Thyroid gland (tissue), 4 donors: ENCODE measurements at regions not wholly inside any gene's neighbourhood (a gene's known extent, or its start where the extent isn't known, plus 50 kb on each side); places are given as distances from the start of the nearest gene placed in this dataset.

Experiments used
- DNase-seq, 2 donors: peaks; one replicate each; pipeline ENCODE4 v3.0.0-alpha.2; 2019
- H3K27ac ChIP-seq, 3 donors: fragments of 200-600 bp; sonication (generic); 1 replicate in 2 of 3; 2 replicates in 1 of 3; pipeline ENCODE4 v1.5.1; 2016 to 2019; ENCODE audit warnings: mild to moderate bottlenecking in 1 of 3, moderate library complexity in 1 of 3
- H3K27me3 ChIP-seq: fragments of 200-600 bp; sonication (generic); one replicate; pipeline ENCODE4 v1.5.1; 2019
- H3K36me3 ChIP-seq, 2 donors: fragments of 200-600 bp; sonication (generic); one replicate each; pipeline ENCODE4 v1.5.1; 2016 to 2019
- H3K4me1 ChIP-seq, 2 donors: fragments of 200-600 bp; sonication (generic); one replicate each; pipeline ENCODE4 v1.5.1; 2017 to 2019
- H3K4me3 ChIP-seq, 3 donors: fragments of 200-600 bp; sonication (generic); replicated peaks in 1 of 3; 1 replicate in 2 of 3; 2 replicates in 1 of 3; pipeline ENCODE4 v1.5.1; 2016; ENCODE audit warnings: mild to moderate bottlenecking in 1 of 3
- H3K9me3 ChIP-seq: fragments of 200-600 bp; sonication (generic); one replicate; pipeline ENCODE4 v1.5.1; 2017
- CTCF ChIP-seq, 6 experiments: fragments of 200-600 bp in 3 of 6; fragments of 450-650 bp in 3 of 6; sonication (generic) in 3 of 6; IDR thresholded peaks; one replicate each; pipeline ENCODE4 v1.5.1; 2016 to 2019; ENCODE audit warnings: antibody characterized with exemption in 6 of 6, mild to moderate bottlenecking in 2 of 6, inconsistent platforms in 1 of 6, moderate library complexity in 1 of 6
- POLR2A ChIP-seq, 2 donors: fragments of 450-650 bp; IDR thresholded peaks; one replicate each; pipeline ENCODE4 v1.6.1; 2017; ENCODE audit warnings: antibody characterized with exemption in 2 of 2, mild to moderate bottlenecking in 2 of 2, moderate library complexity in 1 of 2
- WGBS, 2 donors: methylation state at CpG; one replicate each; pipeline ENCODE4 v1.1.5; 2017; 5-methylcytosine and 5-hydroxymethylcytosine counted together
- intact Hi-C: fragments of 100-400 bp; cut with DNase I; formaldehyde crosslinking; loops from one replicate; pipeline ENCODE4 v1.15.1; 2023

GRCh38 chr4:30330894-30331652, 389.1 kb upstream of the PCDH7 start:
- Histone ChIP-seq H3K36me3 (no peaks in the 10 kb centered on the region), H3K9me3 (no peaks in the 10 kb centered on the region), H3K27ac (no peak overlapping the region), H3K27me3 (no peaks in the 10 kb centered on the region), H3K4me3 (no peak overlapping the region), H3K4me1 (no peaks in the 10 kb centered on the region)
- DNase-seq: no peak
- intact Hi-C loops: no loop called here
- TF ChIP-seq CTCF (IDR thresholded peaks at IDR 0.05) (no peak), POLR2A (IDR thresholded peaks at IDR 0.05) (no peak)
- WGBS, 2 donors: 88 to 94% methylated on average over 5 to 6 of the region's 6 CpGs

- 52 to 58% methylated on average over 1 of the region's 1 CpG for WGBS, 2 donors
- intact Hi-C loops: no loop called here
Measured at GRCh38 chr4:30341731-30342130, 378.4 kb upstream of the PCDH7 start.

DNA sequence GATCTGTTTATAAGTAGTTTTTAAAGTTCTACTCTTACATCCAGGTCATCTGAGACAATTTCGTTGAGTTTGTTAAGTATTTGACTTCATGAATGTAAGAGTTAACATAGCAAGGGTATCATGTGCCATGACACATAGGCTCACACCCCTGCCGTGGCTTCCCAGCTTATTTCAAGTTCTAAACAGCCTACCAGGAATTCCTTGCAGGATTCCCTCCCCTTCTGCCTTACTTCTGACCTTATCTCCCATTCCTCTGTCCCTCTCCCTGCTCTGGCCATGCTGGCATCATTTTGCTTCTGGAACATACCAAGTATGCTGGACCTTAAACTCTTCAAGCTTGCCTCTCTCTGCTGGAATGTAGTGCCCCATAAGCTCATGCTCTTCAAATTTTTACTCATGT, 369.9 kb upstream of the PCDH7 start:
- no peak overlapping the region for H3K27ac ChIP-seq
- TF ChIP-seq CTCF (IDR thresholded peaks at IDR 0.05): no peak
- TF ChIP-seq POLR2A (IDR thresholded peaks at IDR 0.05): no peak
- WGBS, 2 donors: 57 to 64% methylated on average over 2 of the region's 2 CpGs
- H3K4me1 ChIP-seq: no peaks in the 10 kb centered on the region
- no peaks in the 10 kb centered on the region for H3K9me3 ChIP-seq
- H3K36me3 ChIP-seq: no peaks in the 10 kb centered on the region
- intact Hi-C loops: no loop called here
- no peak overlapping the region for H3K4me3 ChIP-seq
- no peak for DNase-seq
- no peaks in the 10 kb centered on the region for H3K27me3 ChIP-seq

More at GRCh38 chr4:30341731-30342130, 378.4 kb upstream of the PCDH7 start:
- no peak for TF ChIP-seq CTCF (IDR thresholded peaks at IDR 0.05)
- no peak for TF ChIP-seq POLR2A (IDR thresholded peaks at IDR 0.05)
- Histone ChIP-seq H3K4me3 (no peak overlapping the region), H3K27me3 (no peaks in the 10 kb centered on the region), H3K36me3 (no peaks in the 10 kb centered on the region), H3K4me1 (no peaks in the 10 kb centered on the region), H3K9me3 (no peaks in the 10 kb centered on the region), H3K27ac (no peak overlapping the region)
- DNase-seq: no peak

DNA sequence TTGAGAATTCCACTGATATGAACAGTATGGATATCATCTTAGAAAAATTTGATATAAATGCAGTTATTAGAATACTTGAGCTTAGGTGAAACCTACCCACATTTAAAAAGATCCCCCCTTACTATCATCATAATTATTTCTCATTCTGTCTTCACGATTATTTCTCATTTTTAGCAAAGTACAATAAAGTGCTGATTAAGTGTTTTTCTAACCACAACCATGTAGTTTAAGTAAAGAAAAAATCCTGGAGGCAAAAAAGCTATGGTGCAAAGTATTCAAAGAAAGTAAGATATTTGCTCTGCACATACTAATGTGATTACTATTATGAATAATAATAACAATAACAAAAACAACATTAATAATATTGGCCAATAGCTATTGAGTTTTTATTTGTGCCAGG, 365.6 kb upstream of the PCDH7 start:
- H3K27ac ChIP-seq: no peak overlapping the region
- H3K9me3 ChIP-seq: no peaks in the 10 kb centered on the region
- DNase-seq: no peak
- no peak for TF ChIP-seq POLR2A (IDR thresholded peaks at IDR 0.05)
- TF ChIP-seq CTCF (IDR thresholded peaks at IDR 0.05): no peak
- H3K27me3 ChIP-seq: no peaks in the 10 kb centered on the region
- no peaks in the 10 kb centered on the region for H3K4me1 ChIP-seq
- no peak overlapping the region for H3K4me3 ChIP-seq
- H3K36me3 ChIP-seq: no peaks in the 10 kb centered on the region
- intact Hi-C loops: no loop called here
- WGBS, 2 donors: 79 to 82% methylated on average over 1 of the region's 1 CpG

GRCh38 chr4:30362436-30362835, 357.7 kb upstream of the PCDH7 start:
- no peak overlapping the region for H3K4me3 ChIP-seq
- H3K27me3 ChIP-seq: no peaks in the 10 kb centered on the region
- H3K4me1 ChIP-seq: no peaks in the 10 kb centered on the region
- H3K36me3 ChIP-seq: no peaks in the 10 kb centered on the region
- WGBS, 2 donors: 82 to 86% methylated on average over 2 of the region's 2 CpGs
- intact Hi-C loops: no loop called here
- DNase-seq: no peak
- no peak overlapping the region for H3K27ac ChIP-seq
- TF ChIP-seq CTCF (IDR thresholded peaks at IDR 0.05) (no peak), POLR2A (IDR thresholded peaks at IDR 0.05) (no peak)
- no peaks in the 10 kb centered on the region for H3K9me3 ChIP-seq
